ENCODE measurements at regions not wholly inside any gene's neighbourhood (a gene's known extent, or its start where the extent isn't known, plus 50 kb on each side); places are given as distances from the start of the nearest gene placed in this dataset.

DNA sequence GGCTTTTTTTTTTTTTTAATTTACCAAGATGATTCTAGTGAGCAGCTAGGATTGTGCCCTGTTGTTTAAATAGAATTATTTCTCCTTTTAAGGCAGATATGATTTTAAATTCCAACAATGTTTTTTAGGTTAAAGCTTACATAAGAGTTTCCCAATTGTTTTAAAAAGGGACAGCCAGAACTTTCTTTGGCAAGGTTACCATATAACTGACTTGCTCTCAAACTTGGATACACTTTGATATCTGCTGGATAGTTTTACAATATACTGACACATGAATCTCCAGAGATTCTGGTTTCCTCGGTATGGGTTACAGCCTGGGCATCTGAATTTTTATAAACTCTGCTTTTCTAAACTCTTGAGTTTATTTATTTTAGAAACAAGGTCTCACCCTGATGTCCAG, 134.3 kb upstream of the GADL1 start:
- Mint-ChIP-seq H3K4me3 (no peak overlapping the region), H3K9me3 (peaks cover 18% of the 10 kb centered on the region), H3K27me3 (ENCODE audit: insufficient read depth, low read depth, poor library complexity) (peaks cover 3% of the 10 kb centered on the region), H3K27ac (no peak overlapping the region), H3K4me1 (no peaks in the 10 kb centered on the region), H3K36me3 (ENCODE audit: low read depth) (peaks cover 8% of the 10 kb centered on the region; the same call in 1 of the 3 replicates)
- ATAC-seq = no peak
- no peak overlapping the region for H2AFZ ChIP-seq
- H3K4me1 ChIP-seq (ENCODE audit: insufficient read depth) = no peaks in the 10 kb centered on the region
- H3K27me3 ChIP-seq (ENCODE audit: insufficient read depth) = no peaks in the 10 kb centered on the region
- no peaks in the 10 kb centered on the region for H3K36me3 ChIP-seq (ENCODE audit: insufficient read depth)
- DNase-seq (ENCODE audit: low spot score) = no peak
- no peak overlapping the region for H3K27ac ChIP-seq (ENCODE audit: low read depth)
- H4K20me1 ChIP-seq (replicated peaks; ENCODE audit: insufficient read depth) = no peaks in the 10 kb centered on the region
- 0 out of 2 replicates have a peak, but pooled peaks cover 16% of the 10 kb centered on the region for H3K9me2 ChIP-seq (ENCODE audit: insufficient read depth)
- no peaks in the 10 kb centered on the region for H3K79me2 ChIP-seq (replicated peaks; ENCODE audit: insufficient read depth)
- H3K4me2 ChIP-seq = no peak overlapping the region
- TF ChIP-seq POLR2AphosphoS5 (IDR thresholded peaks at IDR 0.05; ENCODE audit: low read depth) (no peak), EZH2phosphoT487 (IDR thresholded peaks at IDR 0.05; ENCODE audit: unreplicated experiment) (no peak), ZNF331 (CRISPR knock-in tag; IDR thresholded peaks at IDR 0.05; ENCODE audit: low read depth) (no peak), CREB1 (CRISPR knock-in tag; IDR thresholded peaks at IDR 0.05; ENCODE audit: low read depth) (no peak), JUNB (IDR thresholded peaks at IDR 0.05; ENCODE audit: unreplicated experiment) (no peak), ZNF114 (CRISPR knock-in tag; IDR thresholded peaks at IDR 0.05) (no peak), STAT1 (IDR thresholded peaks at IDR 0.05; ENCODE audit: unreplicated experiment) (no peak)
- TF ChIP-seq, protein P1, sequence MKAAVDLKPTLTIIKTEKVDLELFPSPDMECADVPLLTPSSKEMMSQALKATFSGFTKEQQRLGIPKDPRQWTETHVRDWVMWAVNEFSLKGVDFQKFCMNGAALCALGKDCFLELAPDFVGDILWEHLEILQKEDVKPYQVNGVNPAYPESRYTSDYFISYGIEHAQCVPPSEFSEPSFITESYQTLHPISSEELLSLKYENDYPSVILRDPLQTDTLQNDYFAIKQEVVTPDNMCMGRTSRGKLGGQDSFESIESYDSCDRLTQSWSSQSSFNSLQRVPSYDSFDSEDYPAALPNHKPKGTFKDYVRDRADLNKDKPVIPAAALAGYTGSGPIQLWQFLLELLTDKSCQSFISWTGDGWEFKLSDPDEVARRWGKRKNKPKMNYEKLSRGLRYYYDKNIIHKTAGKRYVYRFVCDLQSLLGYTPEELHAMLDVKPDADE (IDR thresholded peaks at IDR 0.05) = no peak
- TF ChIP-seq, protein P2, sequence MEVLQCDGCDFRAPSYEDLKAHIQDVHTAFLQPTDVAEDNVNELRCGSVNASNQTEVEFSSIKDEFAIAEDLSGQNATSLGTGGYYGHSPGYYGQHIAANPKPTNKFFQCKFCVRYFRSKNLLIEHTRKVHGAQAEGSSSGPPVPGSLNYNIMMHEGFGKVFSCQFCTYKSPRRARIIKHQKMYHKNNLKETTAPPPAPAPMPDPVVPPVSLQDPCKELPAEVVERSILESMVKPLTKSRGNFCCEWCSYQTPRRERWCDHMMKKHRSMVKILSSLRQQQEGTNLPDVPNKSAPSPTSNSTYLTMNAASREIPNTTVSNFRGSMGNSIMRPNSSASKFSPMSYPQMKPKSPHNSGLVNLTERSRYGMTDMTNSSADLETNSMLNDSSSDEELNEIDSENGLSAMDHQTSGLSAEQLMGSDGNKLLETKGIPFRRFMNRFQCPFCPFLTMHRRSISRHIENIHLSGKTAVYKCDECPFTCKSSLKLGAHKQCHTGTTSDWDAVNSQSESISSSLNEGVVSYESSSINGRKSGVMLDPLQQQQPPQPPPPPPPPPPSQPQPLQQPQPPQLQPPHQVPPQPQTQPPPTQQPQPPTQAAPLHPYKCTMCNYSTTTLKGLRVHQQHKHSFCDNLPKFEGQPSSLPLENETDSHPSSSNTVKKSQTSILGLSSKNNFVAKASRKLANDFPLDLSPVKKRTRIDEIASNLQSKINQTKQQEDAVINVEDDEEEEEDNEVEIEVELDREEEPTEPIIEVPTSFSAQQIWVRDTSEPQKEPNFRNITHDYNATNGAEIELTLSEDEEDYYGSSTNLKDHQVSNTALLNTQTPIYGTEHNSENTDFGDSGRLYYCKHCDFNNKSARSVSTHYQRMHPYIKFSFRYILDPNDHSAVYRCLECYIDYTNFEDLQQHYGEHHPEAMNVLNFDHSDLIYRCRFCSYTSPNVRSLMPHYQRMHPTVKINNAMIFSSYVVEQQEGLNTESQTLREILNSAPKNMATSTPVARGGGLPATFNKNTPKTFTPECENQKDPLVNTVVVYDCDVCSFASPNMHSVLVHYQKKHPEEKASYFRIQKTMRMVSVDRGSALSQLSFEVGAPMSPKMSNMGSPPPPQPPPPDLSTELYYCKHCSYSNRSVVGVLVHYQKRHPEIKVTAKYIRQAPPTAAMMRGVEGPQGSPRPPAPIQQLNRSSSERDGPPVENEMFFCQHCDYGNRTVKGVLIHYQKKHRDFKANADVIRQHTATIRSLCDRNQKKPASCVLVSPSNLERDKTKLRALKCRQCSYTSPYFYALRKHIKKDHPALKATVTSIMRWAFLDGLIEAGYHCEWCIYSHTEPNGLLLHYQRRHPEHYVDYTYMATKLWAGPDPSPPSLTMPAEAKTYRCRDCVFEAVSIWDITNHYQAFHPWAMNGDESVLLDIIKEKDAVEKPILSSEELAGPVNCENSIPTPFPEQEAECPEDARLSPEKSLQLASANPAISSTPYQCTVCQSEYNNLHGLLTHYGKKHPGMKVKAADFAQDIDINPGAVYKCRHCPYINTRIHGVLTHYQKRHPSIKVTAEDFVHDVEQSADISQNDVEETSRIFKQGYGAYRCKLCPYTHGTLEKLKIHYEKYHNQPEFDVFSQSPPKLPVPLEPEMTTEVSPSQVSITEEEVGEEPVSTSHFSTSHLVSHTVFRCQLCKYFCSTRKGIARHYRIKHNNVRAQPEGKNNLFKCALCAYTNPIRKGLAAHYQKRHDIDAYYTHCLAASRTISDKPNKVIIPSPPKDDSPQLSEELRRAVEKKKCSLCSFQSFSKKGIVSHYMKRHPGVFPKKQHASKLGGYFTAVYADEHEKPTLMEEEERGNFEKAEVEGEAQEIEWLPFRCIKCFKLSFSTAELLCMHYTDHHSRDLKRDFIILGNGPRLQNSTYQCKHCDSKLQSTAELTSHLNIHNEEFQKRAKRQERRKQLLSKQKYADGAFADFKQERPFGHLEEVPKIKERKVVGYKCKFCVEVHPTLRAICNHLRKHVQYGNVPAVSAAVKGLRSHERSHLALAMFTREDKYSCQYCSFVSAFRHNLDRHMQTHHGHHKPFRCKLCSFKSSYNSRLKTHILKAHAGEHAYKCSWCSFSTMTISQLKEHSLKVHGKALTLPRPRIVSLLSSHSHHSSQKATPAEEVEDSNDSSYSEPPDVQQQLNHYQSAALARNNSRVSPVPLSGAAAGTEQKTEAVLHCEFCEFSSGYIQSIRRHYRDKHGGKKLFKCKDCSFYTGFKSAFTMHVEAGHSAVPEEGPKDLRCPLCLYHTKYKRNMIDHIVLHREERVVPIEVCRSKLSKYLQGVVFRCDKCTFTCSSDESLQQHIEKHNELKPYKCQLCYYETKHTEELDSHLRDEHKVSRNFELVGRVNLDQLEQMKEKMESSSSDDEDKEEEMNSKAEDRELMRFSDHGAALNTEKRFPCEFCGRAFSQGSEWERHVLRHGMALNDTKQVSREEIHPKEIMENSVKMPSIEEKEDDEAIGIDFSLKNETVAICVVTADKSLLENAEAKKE (CRISPR knock-in tag; IDR thresholded peaks at IDR 0.05) = no peak
- TF ChIP-seq, protein P3, sequence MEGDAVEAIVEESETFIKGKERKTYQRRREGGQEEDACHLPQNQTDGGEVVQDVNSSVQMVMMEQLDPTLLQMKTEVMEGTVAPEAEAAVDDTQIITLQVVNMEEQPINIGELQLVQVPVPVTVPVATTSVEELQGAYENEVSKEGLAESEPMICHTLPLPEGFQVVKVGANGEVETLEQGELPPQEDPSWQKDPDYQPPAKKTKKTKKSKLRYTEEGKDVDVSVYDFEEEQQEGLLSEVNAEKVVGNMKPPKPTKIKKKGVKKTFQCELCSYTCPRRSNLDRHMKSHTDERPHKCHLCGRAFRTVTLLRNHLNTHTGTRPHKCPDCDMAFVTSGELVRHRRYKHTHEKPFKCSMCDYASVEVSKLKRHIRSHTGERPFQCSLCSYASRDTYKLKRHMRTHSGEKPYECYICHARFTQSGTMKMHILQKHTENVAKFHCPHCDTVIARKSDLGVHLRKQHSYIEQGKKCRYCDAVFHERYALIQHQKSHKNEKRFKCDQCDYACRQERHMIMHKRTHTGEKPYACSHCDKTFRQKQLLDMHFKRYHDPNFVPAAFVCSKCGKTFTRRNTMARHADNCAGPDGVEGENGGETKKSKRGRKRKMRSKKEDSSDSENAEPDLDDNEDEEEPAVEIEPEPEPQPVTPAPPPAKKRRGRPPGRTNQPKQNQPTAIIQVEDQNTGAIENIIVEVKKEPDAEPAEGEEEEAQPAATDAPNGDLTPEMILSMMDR (conservative IDR thresholded peaks at IDR 0.05; ENCODE audit: low read depth in 2 of 2) = no peak
- TF ChIP-seq, protein P4, sequence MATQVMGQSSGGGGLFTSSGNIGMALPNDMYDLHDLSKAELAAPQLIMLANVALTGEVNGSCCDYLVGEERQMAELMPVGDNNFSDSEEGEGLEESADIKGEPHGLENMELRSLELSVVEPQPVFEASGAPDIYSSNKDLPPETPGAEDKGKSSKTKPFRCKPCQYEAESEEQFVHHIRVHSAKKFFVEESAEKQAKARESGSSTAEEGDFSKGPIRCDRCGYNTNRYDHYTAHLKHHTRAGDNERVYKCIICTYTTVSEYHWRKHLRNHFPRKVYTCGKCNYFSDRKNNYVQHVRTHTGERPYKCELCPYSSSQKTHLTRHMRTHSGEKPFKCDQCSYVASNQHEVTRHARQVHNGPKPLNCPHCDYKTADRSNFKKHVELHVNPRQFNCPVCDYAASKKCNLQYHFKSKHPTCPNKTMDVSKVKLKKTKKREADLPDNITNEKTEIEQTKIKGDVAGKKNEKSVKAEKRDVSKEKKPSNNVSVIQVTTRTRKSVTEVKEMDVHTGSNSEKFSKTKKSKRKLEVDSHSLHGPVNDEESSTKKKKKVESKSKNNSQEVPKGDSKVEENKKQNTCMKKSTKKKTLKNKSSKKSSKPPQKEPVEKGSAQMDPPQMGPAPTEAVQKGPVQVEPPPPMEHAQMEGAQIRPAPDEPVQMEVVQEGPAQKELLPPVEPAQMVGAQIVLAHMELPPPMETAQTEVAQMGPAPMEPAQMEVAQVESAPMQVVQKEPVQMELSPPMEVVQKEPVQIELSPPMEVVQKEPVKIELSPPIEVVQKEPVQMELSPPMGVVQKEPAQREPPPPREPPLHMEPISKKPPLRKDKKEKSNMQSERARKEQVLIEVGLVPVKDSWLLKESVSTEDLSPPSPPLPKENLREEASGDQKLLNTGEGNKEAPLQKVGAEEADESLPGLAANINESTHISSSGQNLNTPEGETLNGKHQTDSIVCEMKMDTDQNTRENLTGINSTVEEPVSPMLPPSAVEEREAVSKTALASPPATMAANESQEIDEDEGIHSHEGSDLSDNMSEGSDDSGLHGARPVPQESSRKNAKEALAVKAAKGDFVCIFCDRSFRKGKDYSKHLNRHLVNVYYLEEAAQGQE (IDR thresholded peaks at IDR 0.05; ENCODE audit: unreplicated experiment) = no peak
- H3K4me3 ChIP-seq = no peak overlapping the region
- no peaks in the 10 kb centered on the region for H3F3A ChIP-seq (replicated peaks; ENCODE audit: low read depth)
